HG02642 (cell line): ENCODE measurements at regions not wholly inside any gene's neighbourhood (a gene's known extent, or its start where the extent isn't known, plus 50 kb on each side); places are given as distances from the start of the nearest gene placed in this dataset.
"Not testable (repeated sequence)": the region's sequence is repeated elsewhere in the genome, so short reads cannot be mapped to it uniquely, and the experiment has no call there.

Source experiments
- ATAC-seq: cut with Tn5 transposase; IDR thresholded peaks from one replicate; pipeline ENCODE4 v1.9.1; 2021; ENCODE audit warnings: mild to moderate bottlenecking; ENCODE audit not compliant: unreplicated experiment, poor library complexity

DNA sequence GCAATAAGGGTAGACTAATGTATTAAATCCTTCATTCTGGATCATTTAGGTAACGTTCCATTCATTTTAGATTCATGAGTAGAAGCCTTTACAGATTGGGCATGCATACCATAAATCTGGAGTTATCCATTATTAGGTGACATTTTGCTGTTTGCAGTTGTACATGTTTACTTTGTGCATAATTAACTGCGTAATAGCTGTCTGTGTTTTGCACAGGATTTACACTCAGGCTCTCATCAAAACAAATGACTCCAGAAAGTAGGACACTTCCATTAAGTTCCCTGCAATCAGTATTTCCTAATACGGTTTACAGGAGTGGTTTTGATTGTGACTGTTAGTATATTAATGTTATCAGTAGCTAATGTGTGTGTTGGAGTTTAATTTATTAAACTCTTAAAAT is 997.4 kb downstream of the HACE1 start:
- ATAC-seq: no peak

DNA sequence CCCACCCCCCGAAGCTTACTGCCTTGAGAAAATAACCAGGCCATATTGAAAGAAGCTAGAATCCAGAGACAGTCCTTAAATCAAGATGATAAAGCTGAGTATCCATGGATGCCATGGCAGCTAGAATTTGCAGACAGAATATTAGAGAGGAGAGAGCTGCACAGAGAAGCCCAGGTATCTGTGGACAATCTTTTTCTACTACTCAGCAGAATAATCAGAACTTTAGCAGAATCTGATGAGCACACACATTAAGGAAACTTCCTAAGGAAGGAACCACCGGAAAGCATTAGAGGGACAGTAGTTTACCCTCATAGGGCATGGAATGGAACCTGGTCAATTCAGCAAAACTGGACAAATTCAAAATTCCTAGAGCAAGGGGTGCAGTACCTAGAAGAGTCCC is 1001.7 kb downstream of the HACE1 start:
- ATAC-seq: no peak

DNA sequence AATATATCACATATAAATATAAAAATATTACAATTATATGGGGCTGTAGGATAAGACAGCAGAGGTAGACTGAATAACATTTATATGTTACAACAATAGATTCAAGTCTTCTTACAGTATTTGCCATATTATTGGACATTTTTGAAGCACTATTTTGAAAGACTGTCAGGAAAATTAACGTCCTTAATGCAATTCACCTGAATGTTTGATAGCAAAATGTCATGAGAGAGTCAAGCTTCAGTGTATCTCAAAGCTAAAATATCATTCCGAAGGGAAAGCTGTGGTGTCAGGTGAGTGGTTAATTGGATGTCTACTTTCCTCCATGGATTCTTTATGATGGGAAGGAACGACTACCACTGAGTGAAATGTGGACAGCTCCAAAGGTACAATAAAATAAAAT is 1004.0 kb downstream of the HACE1 start:
- no peak for ATAC-seq

DNA sequence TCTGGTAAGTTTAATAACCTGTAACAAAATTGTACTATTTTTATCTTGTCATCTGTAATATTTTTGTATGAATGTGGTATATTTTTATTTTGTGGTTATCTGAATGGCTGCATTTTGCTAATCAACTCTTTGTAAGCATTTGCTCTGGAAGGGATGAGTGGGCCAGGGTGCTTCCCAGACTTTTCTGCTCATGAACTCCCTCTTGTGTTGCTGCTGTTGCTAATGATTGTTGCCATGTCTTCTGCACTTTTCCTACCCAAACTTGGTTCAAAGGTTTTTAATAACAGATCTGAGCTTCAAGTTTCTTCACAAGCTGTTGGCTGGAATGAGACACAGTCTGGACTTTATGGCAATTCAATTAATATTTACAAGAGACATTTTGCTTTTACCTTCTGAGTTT is 1005.7 kb downstream of the HACE1 start:
- ATAC-seq: no peak

DNA sequence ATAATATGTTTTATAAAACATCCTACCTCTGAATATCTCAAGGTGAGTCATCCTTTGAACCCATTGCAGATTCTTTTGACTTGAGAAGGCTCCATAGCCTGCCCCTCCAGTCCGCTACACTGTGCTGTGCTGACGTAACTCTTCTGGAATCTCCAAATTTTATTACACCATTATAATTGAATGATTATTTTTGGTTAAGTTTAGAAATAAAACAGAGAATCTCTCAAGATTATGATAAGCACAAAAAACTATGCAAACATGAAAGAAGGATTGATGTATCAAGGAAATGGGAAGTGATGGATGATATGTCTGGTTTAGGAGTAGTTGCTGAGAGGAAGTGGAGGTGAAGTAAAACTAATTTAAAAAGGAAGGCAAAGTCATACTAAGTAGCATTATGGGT is 1021.3 kb downstream of the HACE1 start:
- no peak for ATAC-seq

GRCh38 chr6:103826209-103826608 is 1033.5 kb downstream of the HACE1 start:
- no peak for ATAC-seq

DNA sequence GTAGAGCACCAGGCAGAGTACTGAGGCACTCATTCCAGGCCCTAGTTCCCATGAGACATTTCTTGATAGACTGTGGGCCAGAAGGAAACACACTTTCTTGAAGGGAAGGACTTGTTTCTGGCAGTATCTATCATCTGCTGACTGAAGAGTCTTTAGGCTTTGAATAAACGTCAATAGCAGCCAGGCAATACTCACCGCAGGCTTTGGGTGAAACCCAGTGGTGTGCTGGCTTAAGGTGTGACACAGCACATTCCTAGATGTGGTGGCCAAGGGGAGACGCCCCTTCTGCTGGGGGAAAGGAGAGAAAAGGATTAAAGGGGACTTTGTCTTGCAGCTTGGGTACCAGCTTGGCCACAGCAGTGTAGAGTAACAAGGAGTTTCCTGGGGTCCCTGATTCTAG is 1039.6 kb downstream of the HACE1 start:
- no peak for ATAC-seq

DNA sequence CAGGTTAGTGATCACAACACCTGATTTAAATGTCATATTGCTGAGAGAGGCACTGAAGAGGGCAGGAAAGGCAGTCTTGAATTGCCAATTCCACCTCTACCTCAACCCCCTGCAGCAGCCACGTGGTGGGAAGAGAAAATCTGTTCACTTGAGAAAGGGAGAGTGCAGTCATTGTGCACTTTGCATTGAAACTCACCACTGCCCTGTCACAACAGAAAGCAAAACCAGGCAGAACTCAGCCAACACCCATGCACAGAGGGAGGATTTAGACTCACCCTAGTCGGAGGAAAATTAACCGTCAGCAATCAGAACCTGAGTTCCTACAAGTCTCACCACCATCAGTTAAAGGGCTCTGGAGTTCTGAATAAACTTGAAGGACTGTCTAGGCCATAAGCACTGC is 1040.2 kb downstream of the HACE1 start:
- ATAC-seq: no peak

DNA sequence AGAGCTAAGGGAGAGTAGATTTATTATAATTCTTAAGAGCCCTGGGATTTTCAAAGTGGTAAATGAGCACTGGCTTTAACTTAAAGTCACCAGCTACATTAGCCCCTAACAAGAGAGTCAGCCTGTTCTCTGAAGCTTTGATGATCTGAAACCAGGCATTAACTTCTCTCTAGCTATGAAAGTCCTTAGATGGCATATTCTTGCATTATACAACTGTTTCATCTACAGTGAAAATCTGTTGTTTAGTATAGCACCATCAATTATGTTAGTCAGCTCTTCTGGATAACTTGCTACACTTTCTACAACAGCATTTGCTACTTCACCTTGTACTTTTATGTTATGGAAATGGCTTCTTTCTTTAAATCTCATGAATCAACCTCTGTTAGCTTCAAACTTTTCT is 1046.7 kb downstream of the HACE1 start:
- no peak for ATAC-seq

GRCh38 chr6:103801901-103802479 is 1057.7 kb downstream of the HACE1 start:
- not testable (repeated sequence) for ATAC-seq

- ATAC-seq: no peak
Measured at GRCh38 chr6:103799971-103800670, 1059.6 kb downstream of the HACE1 start.

DNA sequence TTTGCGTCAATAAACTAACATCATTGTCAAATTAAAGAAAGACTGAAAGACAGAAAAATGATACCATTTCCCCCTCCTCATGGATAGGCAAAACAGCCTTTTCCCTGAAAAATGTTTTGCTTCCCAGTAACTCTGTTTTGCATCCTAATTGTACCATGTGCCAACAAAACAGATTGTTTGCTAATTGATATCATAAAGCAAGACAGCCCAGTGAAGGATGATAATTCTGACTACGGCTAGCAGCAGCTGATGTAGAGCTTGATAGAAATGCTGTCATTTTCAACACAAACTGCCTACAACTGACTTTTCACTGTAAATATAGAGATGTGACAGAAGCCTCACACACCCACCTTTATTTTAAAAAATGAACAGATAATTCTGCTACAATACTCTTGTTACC is 1061.6 kb downstream of the HACE1 start:
- ATAC-seq: no peak

GRCh38 chr6:103797738-103798137 is 1062.0 kb downstream of the HACE1 start:
- no peak for ATAC-seq

DNA sequence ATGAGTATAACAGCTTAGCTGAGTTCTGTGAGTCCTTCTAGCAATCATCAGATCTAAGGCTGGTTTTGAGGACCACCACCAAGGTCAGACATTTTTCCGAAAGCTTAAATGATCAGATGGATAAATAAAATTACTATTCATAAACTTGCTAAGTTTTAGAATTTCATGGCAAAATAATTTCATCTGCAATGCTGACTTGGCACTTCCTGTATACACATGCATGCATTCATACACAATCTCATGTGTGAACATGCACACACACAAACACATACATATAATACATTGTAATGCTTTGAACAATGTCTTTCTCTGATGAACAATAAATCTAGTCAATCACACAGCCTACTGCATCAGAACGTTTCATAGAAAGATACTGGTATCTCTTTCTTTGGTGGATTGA is 1068.3 kb downstream of the HACE1 start:
- ATAC-seq: no peak

- no peak for ATAC-seq
Measured at GRCh38 chr6:103784117-103784516, 1075.6 kb downstream of the HACE1 start.

DNA sequence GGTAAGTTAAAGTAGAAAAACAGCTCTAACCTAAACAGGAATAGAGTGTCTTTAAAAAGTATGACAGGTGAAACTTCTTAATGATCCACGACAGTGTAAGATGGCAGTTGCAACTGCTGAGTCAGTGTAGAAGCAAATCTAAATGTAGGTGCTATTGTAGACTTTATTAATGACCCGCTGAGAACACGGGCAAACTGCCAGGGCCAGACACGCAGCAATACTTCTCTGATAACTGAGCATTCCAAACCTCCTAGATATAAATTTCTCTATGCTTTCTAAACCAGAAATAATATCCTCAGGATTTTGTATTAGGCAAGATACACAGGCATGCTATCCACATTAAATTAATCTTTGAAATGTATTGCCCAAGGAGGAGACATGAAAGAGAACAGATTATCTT is 1076.4 kb downstream of the HACE1 start:
- ATAC-seq: no peak

- ATAC-seq: no peak
Measured at GRCh38 chr6:103769431-103769830, 1090.3 kb downstream of the HACE1 start.

DNA sequence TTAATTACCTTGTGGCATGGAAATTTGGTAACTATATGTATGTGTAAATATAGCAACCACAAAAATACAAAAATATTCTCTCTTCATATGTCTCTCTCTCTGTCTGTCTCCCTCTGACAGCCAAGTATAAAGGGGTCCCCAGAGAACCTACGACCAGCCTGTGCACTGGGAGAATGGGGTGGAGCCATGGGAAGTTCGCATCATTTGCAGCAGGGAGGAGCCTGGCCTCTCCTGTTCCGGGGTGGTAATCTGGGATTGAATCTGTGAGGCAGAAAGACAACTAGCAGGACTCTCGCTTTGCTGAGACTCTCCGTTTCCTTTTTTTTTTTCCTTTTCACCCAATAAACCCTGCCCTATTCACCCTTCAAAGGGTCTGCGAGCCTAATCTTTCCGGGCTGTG is 1109.1 kb downstream of the HACE1 start:
- no peak for ATAC-seq

GRCh38 chr6:103734016-103734415 is 1125.7 kb downstream of the HACE1 start:
- ATAC-seq: no peak

GRCh38 chr6:103729658-103730057 is 1130.1 kb downstream of the HACE1 start:
- no peak for ATAC-seq

DNA sequence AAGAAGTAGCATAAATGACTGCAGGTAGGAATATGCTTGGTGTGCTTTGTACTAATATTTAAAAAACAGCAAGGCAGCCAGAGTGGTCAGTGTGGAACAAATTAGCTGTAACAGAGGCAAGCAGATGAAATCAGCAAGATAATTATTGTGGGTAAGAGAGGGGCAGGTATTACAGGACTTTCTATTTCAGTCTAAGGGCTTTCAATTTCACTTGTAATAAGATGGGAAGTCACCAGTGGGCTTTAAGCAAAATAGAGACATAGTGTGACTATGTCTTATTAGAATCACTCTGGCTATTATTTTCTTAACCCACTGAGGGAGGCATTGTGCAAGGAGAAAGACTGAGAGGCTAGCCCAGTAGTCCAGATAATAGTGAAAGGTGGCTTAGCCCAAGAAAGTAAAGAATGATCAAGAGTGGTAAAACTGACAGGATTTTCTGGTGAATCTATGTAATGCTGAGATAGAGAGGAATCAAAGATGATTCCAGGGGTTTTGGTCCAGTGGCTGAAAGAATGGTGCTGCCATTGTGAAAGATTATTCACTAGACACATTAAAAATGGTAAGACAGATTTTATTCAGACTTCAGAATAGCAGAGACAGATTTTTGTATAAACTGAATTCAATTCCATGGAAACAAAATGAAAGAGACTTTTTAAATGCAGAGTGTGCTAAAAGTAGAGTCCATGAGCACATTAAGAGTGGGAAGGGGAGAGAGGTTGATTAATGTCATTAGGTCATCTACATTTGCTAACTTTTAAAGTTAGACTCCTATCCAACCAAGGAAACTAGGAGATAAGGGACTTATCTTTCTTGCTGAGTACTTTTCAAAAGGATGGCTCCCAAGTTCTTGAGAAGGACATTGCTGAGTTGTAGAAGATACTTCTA is 1136.0 kb downstream of the HACE1 start:
- no peak for ATAC-seq
